ENCODE measurements at regions not wholly inside any gene's neighbourhood (a gene's known extent, or its start where the extent isn't known, plus 50 kb on each side); places are given as distances from the start of the nearest gene placed in this dataset.

DNA sequence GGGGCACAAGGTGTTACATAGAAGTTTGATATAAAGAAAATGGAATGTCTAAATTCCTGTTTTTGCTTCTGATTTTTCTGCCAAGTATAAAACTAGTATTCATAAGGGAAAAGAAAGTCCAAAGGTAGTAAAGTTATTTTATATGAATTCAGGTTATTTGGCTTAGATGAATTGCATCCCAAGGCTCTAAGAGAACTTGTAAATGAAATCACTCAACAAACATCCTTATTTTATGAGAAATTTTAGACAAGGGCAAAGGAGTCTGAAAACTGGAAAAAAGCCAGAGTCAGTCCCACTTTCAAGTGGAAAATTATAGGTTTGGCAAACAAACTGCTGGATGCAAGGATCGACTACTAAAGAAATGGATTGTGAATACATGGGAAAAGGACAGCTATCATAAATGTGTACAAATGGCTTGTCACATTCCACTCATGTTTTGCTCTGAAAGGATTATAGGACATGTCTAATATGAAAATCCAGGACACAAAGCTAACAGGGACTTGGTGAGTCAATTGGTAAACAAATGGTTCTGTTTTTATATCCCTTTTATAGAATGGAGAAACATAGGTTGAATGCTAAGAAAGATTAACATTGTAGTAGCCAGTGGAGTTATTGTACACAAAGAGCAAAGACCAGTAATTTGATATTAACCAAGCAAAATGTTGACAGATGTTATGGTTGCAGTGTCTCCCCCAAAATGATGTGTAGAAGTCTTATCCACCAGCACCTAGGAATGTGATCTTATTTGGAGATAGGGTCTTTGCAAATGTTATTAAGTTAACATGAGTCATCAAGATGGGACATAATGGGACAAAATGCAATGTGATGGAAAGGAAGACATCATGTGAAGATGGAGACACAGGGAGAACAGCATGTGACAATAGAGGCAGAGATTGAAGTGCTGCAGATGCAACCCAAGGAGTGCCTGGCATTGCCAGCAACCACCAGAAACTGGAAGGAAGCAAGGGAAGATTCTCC is 495.7 kb downstream of the TLE1 start:
- DNase-seq (ENCODE audit: low read depth), result no peak

DNA sequence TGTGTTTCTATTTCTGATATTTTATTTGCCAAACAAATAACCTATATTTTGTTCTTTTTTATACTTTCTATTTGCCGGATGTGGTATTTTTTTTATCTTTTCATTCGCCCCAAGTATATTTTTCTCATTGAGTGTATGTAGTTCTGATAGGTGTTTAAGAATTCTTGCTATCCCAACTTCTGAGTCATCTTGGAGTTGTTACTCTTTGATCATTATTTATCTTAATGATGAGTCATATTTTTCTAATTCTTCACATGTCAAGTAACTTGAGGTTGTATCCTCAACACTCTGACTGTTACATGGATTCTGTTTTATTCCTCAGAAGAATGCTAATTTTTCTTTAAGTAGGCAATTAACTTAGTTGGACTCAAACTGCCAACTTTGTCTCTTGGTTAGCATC is 498.1 kb downstream of the TLE1 start:
- DNase-seq (ENCODE audit: low read depth), result no peak

DNA sequence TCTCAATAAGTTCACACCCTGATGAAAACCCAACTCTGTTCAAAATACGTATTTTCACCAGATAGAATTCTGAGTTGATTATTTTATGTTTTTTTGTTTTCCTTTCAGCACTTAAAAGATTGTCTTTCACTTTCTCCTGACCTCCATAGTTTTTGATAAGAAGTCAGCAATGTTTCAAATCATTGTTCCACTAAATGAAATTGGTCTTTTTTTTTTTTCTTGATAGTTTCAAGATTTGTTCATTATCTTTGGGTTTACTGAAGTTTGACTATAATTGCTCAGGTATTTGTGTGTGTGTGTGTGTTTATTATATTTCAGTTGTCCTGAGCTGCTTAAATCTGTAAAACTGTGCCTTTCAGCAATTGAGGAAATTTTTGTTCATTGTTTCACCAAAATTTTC is 498.7 kb downstream of the TLE1 start:
- DNase-seq (ENCODE audit: low read depth), result no peak

DNA sequence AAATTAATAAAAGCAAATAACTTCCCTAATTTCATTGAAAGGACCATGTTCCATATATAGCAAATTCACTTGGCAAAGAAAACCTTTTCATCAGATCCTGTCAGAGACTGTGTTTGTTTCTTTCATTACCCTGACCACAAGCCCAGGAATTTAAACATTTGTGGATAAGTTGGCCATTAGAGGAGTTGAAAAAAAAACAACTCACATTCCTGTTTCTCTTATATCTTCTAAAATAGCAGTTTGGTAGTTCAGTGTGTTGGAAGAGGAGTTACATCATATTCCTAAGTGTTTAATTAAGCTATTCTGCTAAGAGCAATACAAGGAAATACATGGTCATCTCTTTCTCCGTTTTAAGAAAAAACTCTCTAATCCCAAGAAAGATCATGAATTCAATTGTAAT is 505.6 kb downstream of the TLE1 start:
- DNase-seq (ENCODE audit: low read depth), result peak; percentile 78

DNA sequence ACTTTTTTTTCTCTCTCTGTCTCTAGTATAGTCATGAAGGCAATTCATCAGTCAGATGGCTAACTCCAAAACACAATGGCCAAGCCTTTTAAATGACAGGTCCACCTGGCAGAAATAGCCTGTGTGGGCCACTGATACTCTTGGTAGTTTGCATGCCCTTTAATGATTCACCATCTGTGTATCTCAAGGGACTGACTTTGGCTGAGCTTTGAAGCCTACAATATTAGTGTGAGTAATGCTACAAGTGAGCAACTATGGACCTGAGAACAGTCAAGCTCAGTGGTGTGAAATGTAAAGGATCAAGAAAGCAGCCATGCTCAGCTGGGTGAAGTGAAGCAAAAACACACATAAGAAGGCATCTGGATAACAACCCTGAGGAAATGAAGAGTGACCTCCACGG is 506.9 kb downstream of the TLE1 start:
- peak; percentile 71 for DNase-seq (ENCODE audit: low read depth)

DNA sequence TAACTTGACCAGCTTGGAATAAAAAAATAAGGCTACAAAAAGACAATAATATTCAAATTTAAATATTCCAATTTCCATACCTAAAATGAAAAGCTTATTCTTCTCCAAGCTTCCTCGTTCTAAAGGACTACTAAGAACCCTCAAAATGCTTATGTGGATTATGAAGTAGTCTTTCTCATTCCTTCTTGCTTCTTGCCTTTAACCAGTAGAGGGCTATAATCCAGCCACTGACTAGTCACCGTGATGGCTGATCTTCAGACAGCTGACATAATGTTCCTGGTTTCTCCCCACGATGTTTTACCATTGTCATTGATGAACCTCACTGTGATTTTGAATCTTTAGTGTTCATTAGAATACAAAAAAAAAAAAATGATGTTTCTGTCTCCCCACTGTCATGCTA is 515.3 kb downstream of the TLE1 start:
- DNase-seq (ENCODE audit: low read depth), result no peak

DNA sequence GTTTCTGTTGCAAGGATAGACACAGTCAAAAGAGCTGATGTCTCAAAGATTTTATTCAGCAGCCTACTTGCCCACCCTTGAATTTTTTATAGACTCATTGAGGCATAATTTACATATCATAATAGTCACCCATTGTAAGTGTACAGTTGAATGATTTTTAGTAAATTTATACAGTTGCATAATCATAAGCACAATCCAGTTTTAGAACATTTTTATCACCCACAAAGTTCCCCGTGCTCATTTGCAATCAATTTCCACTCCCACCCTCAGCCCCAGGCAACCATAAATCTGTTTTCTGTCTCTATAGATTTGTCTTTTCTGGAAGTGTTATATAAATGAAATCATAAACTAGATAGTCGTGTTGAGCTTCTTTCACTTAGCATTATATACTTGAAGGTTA is 517.7 kb downstream of the TLE1 start:
- no peak for DNase-seq (ENCODE audit: low read depth)

DNA sequence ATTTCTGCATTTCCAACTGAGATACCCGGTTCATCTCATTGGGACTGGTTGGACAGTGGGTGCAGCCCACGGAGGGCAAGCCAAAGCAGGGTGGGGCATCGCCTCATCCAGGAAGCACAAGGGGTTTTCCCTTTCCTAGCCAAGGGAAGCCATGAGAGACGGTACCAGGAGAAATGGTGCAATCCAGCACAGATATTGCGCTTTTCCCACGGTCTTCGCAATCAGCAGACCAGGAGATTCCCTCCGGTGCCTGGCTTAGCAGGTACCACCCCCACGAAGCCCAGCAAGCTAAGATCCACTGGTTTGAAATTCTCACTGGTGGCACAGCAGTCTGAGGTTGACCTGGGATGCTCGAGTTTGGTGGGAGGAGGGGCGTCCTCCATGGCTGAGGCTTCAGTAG is 527.0 kb downstream of the TLE1 start:
- no peak for DNase-seq (ENCODE audit: low read depth)

DNA sequence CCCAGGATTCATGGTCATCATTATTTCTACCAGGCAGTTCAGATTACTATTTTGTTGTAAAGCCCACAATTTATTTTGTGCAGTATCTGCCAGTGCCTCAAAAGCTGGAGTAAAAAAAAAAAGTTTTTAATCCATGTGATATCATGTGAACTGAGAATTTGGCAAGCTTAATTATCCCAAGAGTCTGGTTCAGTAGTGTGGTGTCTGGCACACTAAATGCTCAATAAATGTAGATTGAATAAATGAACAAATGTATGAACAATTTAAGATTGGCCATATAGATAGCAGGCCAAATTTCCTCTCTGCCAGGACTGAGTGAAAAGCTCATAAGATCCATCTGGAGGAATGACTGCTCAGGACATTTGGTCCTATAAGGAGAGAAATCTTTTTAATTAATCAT is 533.0 kb downstream of the TLE1 start:
- DNase-seq (ENCODE audit: low read depth), result no peak

DNA sequence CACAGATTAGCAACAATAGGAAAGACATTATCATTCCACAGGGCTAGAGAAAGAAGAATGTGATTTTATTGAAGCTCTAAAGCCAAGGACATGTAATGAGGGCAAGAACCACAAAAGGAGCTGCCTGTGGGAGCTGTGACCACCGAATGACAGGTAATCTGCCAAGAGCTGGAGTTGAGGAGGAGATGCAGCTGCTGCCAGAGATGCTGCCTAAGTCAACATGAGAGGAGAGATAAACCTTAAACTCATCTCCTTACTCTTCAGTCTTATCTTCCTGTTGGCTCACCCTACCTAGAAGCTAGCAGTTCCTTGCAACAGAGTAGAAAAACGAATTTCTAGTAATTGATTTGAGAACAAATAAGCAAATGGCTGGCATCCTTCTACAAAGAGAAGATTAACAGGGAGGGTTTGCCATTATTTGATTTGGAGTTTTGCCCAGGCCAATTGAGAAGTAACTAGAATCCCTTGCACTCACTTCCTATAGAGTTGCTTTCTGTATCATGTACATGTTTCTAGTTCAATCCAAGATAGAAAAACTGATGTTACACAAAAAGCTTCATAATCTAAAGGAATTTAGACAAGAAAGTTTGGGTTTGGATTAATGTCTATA is 539.2 kb downstream of the TLE1 start:
- DNase-seq (ENCODE audit: low read depth), result peak; percentile 5

DNA sequence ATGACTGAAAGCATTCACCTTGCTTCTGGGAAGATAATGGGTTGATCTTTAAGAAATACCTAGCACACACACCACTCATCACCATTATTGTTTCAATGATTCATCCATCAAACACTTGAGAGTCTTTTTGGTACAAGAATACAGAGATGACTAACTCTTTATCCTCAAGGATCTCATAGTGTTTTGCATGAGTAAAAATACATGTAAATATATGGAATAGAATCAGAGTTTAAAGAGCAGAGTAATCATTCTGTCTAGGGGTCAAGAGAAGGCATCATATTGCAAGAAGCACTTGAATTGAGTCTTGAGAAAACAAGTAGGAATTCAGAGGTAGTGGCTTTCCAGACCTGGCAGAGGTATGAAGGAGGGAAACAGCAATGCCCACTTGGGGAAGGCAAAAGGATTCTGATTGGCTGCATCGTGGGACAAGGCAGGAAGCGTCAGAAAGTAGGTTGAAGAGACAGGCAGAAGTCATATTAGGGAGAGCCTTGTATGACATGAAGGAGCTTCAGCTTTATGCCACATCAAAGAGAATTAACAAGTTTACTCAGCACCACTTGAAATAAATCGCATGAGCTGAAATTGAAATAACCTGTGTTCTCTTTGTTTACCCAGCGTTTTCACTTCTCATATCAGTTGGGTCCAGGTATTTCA is 542.5 kb downstream of the TLE1 start:
- peak; percentile 37 for DNase-seq (ENCODE audit: low read depth)

DNA sequence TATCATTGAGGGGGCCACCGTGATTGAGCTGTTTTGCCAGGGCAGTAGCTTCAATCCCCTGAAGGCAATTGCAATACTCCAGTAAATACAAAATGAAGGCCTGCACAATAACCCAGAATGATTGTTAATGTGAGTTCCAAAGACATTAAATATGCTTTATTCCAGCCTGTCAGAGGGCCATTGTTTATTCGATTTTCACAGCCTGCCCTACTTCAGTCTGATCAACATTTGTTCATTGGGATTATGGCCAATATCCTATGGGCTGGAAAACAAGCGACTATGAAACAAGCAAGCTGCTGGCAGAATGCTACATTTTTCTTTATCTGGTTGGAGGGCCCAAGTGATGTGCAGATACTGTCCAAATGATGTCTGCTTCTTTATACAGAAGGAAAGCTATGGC is 543.1 kb downstream of the TLE1 start:
- no peak for DNase-seq (ENCODE audit: low read depth)

DNA sequence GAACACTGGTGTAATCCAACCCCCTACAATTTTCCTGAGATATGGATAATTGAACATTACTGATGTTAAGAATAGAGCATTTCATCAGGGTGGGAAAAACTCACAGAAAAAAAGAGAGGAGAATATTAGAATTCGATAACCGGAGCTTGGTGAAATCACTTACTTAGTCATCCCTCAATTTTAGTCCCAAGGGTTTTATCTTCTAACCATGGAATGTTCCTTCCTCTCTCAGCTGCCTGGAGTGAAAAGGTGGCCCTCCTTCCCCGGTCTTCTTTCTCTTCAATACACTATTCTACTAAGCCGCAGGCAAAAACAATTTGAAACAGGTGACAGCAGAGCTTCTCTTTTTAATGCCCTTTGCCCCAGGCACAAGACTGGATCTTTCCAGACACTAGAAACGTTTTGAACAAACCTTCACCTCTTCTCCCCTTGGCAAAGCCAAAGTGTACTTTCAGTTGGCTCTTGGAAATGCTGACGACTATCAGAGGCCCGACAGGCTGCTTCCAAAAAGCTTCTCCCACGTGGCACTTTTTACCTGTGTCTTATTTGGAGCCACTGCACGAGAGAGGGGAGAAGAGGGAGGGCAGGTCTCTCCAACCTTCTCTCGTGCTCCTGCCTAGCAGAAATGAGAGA is 543.9 kb downstream of the TLE1 start:
- no peak for DNase-seq (ENCODE audit: low read depth)

DNA sequence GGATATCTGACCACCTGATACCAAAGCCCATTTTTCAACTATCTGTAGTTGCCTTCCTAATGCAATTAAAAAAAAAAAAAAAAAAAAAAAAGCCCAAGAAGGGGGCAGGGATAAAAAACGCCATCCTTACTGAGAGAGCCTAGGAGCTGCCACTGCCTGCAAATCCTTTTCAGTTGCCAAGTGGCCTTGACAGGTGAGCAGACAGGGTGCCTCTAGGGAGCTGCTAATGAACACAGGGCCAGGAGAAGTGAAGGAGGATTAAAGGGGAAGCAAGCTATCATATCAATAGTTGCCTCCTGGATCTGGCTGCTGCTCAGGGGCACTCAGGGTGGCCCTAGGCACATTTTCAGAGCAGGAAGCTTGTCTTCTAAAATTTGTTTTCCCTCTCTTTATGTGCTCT is 547.4 kb downstream of the TLE1 start:
- no peak for DNase-seq (ENCODE audit: low read depth)

DNA sequence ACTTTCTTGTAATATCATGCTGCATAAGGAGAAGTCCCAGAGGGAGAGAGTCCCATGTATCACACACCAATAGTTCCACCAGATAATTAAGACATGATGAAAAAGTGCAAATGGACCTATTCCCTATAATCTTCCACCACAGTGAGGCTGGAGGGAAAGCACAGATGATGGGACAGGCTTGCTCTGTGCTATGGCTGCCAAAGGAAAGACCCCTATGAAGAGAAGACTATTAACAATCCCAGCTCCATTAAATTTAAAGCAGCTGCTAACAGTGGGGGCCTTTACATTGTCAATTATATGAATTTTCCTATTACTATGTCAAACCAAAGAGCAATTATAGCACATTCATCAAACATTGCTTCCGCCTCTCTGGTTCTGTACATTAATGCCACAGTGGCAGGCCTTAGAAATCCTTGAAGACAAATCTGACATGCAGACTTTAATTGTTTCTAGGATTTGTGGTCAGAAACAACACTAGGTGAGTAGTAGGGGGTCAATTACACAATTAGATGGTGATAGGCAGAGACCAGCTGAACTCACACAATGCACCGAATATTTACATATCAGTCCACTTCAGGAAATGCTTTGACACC is 551.3 kb downstream of the TLE1 start:
- DNase-seq (ENCODE audit: low read depth), result no peak

DNA sequence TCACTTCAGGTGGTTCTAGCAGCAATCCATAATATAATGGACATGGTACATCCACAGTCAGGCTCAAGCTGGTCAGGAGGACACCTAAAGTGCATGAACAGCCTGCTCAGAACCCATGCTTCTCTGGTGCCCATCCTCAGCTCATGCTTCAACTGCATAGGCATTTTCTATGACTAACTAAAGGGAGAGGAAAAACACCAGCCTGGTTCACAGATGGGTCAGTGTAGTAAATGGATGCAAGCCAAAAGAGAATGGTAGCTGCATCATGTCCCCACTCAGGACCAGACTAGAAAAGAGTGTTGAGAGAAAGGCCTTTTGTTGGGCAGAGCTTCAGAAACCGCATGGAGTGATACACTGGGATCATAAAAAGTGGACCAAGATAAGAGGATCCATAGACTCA is 556.6 kb downstream of the TLE1 start:
- peak; percentile 32 for DNase-seq (ENCODE audit: low read depth)

DNA sequence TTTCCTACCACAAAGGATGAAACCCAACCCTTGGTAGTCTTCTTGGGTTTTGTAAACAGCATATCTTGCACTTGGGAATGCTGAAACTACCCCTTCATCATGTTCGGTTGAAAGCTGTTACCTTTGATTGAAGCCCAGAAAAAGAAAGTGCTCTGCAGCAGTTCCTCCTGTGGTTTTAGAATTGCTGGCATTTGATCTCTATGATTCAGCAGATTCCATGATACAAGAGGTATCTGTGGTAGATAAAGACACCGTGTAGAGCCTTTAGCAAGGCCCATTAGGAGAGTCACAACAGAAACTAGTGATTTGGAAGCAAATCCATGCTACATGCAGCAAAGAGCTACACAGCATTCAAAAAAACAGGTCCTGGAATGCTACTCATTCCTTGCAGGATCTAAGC is 557.0 kb downstream of the TLE1 start:
- peak; percentile 83 for DNase-seq (ENCODE audit: low read depth)

DNA sequence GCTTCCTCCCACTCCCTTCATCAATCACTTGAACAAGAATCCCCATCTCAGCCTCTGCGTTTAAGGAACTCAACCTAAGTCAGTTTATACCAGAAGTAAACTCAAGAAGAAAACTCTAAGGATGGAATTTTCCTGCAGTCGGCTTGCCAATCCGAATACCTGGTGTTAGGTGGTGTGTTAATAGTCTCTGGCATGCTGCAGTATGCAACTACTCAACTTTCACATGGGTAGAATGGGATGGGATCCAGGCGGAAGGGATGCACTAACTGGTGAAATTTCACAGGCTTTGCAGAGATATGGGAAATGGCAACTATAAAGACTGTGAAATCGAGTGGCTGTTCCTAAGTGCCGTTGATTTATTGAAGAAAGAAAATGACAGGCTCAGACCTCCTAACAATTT is 560.6 kb downstream of the TLE1 start:
- no peak for DNase-seq (ENCODE audit: low read depth)

DNA sequence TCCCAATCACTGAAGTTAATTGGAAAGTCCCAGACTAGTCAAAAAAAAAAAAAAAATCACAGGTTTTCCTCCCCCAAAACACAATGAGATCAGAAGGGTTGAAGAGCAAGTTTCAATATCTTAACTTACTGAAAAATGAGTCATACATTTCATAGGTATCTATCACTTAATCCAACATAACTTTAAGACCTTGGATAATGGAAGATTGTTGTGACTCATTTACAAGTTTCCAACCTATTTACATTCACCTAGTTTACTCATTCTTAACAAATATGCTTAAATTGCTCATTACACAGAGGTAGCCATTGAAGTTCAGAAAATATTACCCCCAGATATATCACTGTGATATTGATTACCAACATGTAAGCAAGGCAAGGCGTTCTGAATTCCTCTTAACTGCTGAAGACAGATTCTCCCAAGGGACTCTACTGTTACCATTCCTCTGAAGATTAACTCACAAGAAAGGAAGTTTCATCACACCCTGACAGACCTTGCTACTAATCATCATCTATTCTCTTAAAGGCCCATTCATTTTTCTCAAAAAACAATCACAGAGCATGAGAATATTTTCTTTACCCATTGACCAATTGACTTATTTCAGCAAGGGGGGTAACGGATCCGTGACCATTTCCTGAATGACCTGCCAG is 563.8 kb downstream of the TLE1 start:
- DNase-seq (ENCODE audit: low read depth), result peak; percentile 15

DNA sequence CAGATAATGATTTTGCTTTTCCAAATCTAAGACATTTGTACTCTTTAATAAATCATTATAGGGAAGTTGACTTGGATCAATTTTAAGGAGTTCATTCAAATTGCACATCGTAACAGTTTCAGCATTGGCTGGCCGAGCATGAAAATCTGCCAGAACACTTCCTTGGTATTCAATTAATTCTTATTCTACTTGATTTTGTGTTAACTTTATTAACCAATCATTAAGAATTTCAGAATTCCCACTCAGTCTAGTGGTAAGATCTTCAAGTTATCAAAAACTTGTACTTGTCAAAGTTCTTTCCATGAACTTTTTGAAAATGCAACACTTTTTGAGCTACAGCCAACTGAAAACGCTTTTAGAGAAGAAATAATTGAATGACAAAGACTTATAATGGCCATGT is 565.8 kb downstream of the TLE1 start:
- no peak for DNase-seq (ENCODE audit: low read depth)

DNA sequence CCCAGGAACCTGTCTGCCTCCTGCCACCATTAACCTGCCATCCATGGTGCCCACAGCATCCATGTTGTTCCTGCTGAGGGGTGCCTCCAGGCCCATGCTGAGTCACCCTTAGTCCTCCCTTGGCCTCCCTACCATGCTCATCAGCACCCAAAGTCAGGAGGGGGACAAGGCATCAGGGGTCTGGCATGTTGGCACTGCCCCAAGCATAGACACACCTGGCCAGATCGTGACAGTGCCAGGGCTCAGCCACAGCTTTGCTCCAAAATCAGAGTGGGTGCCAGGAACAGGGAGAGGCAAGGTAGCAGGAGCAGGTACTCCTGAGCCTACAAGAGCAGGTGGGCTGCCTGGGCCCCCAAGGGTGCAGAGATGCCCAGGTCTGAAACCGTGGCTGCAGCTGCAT is 566.6 kb downstream of the TLE1 start:
- DNase-seq (ENCODE audit: low read depth), result no peak

DNA sequence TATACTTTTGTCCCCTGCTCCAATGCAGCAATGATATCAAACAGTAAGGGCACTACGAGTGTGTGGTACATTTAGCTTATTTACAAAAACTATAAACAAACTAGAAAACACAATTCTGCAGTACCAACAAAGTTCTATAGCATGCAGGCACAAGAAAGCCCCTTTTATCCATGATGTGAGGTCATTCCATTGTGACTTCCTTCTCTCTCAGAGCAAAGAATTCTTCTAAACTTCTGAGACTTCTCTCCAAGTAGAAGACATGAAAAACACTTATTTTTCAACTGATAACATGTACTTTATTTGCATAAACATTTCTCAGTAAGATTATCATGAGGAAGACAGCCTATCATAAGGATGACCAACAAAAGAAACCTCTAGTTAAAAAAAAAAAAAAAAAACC is 569.8 kb downstream of the TLE1 start:
- no peak for DNase-seq (ENCODE audit: low read depth)

Measured in RPMI7951 (cell line).